GOT3 (cell line): ENCODE measurements at regions not wholly inside any gene's neighbourhood (a gene's known extent, or its start where the extent isn't known, plus 50 kb on each side); places are given as distances from the start of the nearest gene placed in this dataset.

ENCODE experiments used
- DNase-seq: peaks from one replicate; lab custom pipeline; 2025; ENCODE audit warnings: mixed read lengths; lab: John Stamatoyannopoulos, UW

DNA sequence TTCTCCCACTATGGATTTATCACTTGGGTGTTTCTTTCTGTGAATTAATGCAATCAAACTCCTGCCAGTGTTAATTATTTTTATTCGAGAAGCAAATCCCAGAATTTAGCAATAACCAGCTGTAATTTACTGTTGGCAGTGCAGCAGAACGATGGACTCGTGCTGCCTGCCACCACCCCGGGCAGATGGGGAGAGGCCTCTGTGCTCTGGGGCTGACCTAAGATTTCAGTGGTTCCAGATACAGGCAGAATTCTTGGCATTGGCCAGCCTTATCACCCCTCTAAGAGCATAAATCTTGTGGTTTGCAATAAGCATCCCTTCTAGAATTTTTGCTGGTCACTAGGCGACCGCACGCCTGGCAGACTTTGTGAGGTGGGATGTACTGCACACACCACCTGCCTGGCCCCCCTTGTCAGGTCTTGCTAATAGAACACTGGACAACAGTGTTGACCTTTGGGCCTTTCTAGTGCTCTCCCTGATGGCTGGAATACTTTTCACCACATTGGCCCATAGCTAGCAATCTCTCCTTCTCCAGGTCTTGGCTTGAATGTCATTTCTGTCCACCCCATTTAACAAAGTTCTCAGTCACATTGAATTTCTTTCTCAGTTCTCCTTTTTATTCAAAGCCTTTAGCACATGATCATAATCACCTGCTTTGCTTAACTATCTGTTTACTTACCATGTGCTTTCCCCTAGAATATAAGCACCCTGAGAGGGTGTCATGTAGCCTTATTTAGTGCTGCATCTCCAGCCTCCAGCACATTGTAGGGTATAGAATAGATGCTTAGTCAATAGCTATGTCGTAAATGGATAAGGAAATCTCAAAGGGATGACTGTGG, 122.1 kb upstream of the DYNLRB2 start:
- no peak for DNase-seq

DNA sequence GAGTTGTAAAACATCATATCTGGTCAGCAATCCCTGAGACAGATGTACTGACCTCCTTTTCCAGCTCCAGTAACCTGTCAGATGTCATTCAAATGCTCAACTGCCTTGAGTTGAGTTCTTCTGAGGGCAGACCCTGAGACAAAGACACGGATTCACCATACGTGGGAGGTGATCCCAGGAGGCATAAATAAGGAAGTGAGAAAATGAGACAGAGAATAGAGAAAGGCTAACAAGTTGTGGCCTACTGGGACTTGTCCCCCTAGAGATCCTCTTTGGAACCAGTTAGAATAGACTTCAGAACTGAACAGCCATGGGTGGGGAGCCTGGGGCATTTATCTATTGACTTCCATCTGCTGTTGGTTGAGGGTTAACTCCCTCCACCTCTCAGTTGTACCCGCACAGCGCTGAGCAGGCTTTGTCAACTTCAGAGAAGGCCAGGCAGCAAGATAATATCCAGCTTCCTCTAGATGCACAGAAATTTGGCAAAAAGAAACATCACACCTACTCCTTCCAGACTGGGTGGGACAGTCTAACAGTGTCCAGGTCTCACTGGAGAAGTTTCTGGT, 123.0 kb upstream of the DYNLRB2 start:
- DNase-seq, result no peak

DNA sequence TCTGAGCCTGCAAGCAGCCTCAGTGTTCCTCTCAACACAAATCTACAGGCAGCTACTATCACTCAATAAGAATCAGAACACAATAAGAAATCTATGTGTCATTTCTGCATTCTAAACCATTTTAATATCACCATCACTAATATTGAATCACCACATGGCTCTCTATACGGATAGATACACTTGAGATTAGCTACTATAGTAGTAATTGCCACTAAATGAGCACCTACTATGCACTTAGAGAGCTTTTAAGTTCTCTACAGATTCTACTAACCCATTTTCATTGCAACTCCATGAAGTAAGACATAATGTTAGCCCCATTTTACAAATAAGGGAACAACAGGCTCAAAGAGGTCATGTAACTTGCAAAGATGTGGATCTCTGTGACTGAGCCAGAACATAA, 132.8 kb upstream of the DYNLRB2 start:
- DNase-seq, result no peak

DNA sequence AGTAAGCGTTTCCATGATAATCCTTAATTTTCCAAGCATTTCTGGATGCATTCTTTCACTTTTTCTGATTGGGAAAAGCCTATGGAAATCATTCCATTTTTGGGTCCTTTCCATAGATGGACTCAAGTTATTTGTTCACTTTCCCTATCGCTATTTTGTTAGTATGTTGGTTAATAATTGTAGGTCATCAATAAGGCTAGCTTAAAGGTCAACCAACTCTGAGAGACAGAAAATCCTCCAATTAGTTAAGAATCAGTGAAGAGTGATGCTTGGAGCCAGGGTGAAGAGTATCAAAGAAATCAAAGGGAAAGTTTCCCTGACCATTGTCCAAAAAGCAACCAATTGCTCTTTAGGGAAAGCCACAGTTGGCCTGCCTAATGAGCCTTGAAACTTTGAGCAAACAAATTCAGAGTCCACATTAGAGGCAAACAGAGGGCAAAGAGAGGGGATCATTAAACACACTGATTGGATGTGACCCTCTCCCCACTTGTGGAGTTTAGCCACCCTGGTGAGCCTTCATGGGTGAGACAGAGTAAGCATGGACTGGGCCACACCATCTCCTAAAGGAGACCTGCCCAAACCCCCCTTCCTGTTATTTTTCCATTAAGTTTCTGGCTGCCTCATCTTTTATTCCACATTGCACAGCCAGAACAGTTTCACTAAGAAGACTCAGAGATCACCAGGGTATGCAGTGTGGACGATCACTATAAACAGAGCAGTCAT, 133.4 kb upstream of the DYNLRB2 start:
- no peak for DNase-seq

DNA sequence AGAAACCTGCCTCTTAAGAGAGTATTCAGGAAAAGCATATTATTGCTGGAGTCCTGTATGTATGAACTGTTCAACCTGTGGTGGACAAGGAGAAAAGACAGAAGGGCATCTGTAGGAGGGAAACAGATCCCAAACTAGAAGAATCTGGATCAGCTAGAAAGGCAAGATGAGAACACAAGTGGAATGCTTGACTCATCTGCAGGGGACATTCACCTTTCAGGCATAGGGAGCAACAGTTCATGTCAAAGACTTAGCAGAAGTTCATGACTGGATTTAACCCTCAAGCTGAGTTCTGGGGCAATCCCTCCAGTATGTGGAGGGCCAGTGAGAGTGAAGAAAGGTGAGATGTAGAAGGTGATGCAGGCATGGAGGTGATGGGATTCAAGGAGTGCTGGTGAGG, 135.9 kb upstream of the DYNLRB2 start:
- no peak for DNase-seq

DNA sequence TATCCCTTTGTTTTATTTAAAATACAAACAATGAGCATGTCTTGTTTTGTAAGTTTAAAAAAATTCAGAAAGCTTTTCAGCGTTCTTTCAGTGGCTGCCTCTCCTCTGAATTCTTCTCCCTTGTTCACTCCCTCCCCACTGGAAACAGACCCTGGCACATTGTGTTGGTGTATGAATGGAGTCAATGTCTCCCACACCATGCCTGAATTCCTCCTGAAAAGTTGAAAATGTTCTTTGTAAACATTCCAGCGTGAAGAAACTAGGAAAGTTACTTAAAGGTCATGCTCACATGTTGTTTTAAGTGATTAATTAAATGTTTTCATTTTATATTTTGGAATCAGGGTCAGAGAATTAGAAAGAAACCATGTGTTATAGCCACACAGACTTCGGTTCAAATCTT, 136.9 kb upstream of the DYNLRB2 start:
- DNase-seq, result no peak

DNA sequence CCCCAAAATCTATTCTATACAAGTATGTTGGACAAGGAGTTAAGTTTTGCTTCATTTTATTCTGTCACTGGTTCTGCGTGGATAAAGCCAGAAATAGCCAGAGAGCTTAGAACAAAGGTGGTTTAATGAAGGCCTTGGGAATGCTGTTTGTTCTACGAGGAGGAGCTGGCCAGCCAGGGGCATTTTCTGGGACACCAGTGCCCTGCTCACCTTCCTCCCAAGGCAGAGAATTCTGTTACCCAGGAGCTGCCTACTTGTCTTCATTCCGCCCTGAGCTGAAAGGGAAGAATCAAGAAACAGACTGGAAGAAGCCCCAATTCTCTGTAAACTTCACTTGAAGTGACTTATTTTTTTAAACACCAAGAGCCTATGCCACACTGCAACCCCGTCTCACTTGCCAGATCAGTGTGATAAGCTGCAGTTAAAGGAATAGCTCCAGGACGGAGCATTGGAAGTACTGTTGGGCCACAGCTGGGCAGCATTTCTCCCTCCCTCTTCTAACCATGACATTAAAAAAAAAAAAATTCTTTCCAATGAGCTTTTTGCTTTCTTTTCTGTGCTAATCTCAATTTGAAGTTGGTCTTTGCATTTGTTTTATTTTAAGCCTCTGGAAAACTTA, 149.8 kb upstream of the DYNLRB2 start:
- DNase-seq, result no peak

DNA sequence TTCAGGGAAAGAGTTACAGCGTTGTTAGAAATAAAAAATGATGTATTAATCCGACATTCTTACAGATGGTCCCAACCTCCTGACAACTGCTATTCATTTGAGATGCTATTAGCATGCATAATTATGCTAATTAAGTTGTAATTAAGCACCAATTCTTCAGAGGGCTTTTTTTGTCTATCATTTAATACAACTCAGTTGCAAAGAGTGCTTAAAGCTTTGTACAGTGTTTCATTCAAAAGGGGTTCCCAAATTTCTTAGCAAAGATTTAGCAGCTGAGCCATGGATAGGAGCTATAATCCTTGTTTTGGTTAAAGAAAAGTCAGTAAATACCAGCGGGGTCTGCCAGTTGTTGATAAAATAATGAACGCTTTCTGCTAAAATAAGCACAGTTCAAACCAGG, 150.7 kb upstream of the DYNLRB2 start:
- DNase-seq, result no peak

DNA sequence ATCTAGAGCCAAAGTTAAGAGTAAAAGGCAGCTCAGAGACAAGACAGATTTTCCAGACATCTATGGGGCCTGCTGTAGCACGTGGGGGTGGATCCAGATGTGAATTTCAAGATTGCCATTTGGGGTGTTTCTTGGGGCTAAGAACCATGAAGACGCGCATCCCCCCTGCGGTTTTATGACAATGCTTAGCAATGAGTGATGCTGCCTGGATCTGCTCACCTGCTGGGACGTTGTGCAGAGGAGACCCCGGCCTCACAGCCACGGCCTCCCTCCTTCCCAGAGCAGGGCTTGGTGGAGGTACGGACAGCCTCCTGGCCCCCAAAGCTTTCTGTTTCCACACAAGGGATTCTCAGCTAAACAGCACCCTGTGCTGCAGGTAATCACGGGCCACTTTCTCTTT, 151.5 kb upstream of the DYNLRB2 start:
- DNase-seq, result no peak

DNA sequence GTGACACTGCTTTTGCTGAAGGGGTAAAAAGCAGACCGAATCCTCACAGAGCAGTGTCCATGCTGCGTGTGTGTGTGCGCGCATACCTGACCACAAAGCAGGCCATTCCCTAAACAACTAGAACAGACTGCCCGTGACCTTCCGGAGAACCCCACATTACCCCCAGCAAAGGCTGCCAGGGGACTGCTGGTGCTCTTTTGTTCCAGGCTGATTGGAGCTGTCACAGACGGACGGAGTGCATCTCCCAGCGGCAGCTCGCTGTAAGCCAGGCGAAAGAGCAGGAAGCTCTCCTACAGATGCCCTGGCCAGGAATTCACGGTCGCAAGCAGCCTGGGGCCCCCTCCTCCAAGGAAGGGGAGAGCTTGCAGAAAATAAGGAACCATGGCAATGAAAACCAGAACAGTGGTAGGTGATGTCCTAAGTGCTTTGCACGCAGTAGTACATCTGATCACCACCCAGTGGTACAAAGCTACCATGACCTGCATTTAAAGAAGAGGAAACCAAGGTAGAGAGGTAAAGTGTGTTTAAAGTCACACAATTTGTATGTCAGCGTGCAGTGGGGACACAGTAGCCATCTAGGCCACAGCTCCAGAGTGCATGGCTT, 153.4 kb upstream of the DYNLRB2 start:
- DNase-seq, result no peak

DNA sequence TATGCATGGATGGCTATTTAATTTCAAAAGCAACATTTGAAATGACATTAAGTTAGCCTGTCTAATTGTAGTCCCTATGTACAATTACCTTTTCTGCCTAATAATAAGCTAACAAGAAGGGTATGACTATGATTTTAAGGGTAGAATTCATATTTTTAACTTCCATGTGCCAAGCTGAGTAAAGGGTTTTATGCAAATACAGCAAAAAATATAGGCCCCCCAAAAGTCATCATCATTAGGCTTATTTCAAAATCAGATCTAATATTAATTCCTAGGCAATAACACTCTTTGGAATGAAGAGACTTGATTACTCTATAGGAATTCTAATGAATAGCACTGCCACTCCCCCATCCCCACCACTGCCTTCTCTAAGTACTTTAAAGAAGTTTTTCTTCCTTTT, 155.9 kb upstream of the DYNLRB2 start:
- no peak for DNase-seq

DNA sequence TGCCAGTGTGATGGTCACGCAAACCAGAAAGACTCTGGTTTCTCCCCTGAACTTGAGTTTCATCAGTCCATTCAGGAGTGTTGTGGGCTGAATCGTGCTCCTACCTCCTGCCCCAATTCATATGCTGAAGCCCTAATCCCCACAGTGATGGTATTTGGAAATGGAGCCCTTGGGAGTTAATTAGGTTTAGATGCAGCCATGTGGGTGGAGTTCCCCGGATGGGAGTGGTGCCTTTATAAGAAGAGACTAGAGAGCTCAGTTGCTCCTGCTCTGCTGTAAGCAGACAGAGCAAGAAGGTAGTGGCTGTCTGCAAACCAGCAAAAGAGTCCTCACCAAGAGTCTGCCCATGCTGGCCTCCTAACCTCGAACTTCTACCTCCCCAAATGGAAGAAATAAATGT, 160.3 kb upstream of the DYNLRB2 start:
- no peak for DNase-seq

DNA sequence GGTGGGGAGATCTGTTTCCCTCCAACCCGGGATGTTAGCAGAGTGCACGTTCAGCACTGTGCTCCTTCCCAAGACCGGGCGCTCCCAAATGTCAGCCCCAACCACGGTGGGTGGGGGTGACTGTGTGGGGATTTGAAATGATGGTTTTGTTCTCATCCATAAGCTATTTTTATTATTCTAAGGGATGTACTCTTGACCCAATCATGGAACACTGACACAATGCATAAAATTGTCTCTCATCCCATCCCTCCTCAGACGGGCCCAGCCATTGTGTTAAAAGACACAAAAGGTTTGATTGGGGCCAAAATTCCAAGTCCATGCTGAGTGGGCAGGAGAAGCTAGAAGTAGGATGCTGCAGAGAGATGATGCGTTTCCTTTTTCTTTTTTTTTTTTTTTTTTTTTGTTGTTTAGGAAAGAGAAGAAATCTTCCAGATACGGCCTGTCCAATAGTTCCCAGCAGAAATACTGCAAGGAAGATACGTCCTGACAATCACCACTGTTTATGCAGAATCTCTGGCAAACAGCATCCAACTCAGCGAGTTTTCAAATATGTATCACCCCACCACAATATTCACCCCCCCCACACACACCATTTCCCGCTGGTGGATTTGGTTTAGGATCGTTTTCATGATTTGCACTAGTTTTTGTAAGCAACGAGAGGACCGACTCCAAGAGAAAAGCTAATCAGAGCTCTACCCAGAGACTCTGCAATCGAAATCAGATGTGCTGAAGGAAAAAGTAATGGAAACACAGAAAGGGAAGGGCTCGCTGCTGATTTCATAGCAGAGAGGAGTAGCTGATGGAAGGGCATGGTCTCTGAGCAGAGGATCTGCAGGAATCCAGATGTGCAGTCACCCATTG, 163.5 kb upstream of the DYNLRB2 start:
- no peak for DNase-seq

DNA sequence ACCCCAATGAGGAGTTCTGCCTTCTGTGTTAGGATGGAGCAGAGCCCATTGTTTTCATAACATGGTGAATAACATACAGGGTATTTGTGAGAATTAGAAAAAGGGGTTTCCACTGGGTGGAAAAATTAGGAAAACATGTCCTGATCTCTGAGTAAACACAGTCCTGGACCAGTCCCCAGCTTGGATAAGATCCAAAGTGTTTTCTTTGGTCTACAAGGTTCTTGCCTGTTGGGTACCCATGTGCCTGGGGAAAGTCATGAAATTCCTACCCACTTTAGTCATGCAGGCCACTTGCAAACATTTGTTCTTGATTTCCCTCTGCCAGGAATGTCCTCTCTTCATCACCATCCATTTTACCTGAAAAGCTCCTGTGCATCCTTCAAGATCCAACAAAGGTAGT, 164.8 kb upstream of the DYNLRB2 start:
- DNase-seq, result no peak

DNA sequence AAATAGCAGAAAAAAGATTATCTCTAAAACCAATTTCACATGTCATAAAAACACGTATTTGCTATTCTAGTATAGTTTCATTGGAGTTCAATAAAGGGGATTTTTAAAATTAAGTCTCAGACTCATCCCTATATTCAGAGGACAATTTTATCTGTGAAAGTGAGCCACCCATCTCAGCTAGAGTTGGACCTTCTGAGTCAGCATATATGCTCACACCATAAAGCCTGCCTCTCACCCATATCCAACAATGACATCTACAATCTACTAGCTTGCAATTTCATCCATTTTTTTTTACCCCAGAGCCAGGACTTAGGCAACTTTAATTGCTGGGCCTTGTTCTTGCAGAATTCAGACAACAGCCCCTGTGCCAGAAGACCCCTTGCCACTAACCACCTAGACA, 165.3 kb upstream of the DYNLRB2 start:
- no peak for DNase-seq

DNA sequence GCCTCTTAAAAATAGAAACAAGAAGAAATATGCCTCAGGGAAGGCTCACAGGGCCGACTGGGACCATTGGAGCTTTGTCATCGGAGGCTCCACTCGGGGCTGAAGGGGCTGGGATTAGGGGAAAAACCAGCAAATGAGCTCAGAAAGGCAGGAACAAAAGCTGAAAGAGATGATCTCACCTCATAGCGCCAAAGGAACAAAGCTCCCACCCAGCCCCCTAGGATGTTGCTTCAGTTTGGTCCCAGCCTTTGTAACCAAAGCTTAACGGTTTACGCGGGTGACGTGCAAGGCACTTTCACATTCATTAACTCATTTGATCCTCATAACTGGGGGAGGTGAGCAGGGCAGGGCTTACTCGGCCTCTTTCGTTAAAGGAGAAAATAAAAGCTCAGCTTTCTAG, 168.5 kb upstream of the DYNLRB2 start:
- DNase-seq, result no peak

DNA sequence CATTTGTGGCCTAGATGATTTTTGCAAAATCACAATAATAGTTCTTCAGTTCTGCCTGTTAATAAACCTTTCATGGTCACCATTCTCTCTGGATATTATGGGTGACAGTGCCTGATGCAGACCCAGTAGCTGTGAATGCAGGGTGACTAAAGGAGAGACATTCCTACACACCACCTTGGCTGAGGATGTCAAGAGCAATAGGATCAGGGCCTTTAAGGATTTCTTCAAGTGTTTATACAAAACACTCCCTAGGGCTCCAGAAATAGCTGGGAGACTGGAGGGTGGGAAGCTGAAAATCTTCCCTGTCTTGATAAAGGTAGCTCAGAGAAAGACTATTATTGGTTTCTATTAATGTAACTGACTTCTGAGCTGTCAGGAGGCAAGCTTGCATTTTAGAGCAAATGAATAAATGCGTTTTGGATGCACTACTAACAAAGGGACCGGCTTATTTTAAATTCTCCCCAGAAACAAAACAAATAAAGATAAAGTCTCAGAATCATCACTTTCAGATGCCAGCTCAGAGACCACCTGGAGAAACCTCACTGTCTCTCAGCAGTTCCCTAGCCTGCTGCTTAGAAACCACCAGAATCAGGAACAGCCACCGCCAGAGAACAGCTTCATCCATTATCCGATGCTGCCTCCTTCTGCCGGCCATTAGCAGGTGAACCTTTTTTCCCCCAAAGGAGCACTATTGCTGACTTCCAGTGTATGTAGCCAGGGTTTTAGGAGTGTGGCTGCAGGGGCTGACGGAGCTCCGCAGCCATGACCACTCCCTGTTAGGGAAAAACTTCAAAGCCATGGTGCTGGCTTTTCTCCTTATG, 171.4 kb upstream of the DYNLRB2 start:
- DNase-seq, result no peak

DNA sequence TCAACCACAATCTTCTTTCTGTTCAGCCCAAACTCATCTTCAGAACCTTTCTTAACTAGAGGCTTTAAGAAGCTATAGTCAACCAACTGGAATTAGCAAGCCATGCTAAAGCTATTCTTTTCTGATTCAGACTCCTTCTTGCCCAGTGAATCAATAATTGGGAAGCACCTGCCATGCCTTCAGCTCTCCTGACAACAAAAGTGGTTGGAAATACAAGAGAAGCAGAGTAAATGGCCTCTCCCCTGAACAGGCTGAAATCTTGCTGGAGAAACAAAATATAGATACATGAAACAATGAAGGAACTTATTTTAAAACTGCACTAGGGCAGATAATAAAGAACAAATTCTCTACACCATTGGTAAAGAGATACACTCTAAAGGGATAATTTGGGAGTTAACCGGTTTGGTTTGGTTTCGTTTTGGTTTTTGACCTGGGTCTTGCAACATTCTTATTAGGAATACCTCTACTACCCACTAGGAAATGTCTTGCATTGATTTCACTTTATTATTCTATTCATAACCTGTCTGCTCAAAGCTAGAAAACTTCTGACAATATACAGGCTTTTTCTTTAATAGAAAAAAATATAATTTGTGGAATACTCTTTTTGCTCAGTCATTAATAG, 173.6 kb upstream of the DYNLRB2 start:
- DNase-seq, result no peak

DNA sequence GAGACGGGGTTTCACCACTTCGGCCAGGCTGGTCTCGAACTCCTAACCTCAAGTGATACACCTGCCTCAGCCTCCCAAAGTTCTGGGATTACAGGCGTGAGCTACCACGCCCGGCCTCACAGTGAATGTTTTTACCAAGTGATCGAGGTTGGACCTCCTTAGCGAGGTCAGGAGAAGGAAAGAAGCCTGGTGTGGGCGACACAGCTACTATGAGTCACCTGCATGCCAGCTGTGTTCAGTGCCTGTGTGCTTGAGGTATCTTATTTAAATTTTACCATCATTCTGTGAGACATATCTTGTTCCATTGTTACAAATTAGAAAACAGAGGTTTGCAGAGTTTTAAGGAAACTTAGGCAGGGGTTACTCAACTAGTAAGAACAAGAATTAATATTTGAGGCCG, 174.8 kb upstream of the DYNLRB2 start:
- DNase-seq, result no peak

DNA sequence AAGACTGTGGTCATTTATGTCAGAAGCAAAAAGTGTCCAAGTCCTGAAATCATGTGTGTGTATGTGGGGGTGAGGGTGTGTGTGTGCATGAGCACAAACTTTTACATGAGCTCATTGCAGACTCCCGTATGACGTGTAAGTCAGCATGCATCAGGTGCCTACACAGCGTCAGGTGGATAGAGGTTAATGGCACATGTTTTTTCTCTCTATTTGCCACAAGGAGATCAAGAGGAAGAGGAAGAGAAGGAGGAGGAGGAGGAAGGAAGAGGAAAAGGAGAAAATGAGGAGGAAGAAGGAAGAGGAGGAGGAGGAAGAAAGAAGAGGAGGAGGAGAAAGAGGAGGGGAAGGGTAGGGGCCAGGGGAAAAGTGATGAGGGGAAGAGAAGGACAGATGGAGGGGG, 178.0 kb upstream of the DYNLRB2 start:
- DNase-seq, result no peak
